ENCODE measurements at regions not wholly inside any gene's neighbourhood (a gene's known extent, or its start where the extent isn't known, plus 50 kb on each side); places are given as distances from the start of the nearest gene placed in this dataset.

DNA sequence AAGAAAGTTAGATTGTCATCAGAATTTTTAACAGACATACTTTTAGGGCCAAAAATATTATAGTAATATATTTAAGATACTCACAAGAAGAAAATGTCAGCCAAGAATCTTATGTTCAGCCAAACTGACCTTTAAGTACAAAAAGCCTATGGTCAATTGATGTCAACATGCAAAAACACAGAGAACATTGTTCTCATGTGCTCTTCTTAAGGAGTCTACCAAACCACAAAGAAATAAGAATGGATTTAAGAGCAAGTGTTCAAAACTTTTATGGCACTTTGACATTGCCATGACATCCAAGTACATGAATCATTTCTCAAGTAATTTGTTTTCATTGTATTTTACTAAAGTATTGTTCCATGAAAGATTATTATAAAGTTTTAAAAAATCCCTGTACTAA is 180.4 kb downstream of the TMEM26 start:
- no peak for TF ChIP-seq POLR2A (IDR thresholded peaks at IDR 0.05)
- TF ChIP-seq, protein P1, sequence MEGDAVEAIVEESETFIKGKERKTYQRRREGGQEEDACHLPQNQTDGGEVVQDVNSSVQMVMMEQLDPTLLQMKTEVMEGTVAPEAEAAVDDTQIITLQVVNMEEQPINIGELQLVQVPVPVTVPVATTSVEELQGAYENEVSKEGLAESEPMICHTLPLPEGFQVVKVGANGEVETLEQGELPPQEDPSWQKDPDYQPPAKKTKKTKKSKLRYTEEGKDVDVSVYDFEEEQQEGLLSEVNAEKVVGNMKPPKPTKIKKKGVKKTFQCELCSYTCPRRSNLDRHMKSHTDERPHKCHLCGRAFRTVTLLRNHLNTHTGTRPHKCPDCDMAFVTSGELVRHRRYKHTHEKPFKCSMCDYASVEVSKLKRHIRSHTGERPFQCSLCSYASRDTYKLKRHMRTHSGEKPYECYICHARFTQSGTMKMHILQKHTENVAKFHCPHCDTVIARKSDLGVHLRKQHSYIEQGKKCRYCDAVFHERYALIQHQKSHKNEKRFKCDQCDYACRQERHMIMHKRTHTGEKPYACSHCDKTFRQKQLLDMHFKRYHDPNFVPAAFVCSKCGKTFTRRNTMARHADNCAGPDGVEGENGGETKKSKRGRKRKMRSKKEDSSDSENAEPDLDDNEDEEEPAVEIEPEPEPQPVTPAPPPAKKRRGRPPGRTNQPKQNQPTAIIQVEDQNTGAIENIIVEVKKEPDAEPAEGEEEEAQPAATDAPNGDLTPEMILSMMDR (IDR thresholded peaks at IDR 0.05): no peak

Data from testis (tissue), 2 donors.